HG02623 (cell line): ENCODE measurements at regions not wholly inside any gene's neighbourhood (a gene's known extent, or its start where the extent isn't known, plus 50 kb on each side); places are given as distances from the start of the nearest gene placed in this dataset.

Experiments used
- ATAC-seq: cut with Tn5 transposase; IDR thresholded peaks from one replicate; pipeline ENCODE4 v1.9.1; 2021; ENCODE audit warnings: moderate library complexity; ENCODE audit not compliant: unreplicated experiment

GRCh38 chr2:122152571-122152970 lies 397.1 kb downstream of the TSN start:
- ATAC-seq: no peak

DNA sequence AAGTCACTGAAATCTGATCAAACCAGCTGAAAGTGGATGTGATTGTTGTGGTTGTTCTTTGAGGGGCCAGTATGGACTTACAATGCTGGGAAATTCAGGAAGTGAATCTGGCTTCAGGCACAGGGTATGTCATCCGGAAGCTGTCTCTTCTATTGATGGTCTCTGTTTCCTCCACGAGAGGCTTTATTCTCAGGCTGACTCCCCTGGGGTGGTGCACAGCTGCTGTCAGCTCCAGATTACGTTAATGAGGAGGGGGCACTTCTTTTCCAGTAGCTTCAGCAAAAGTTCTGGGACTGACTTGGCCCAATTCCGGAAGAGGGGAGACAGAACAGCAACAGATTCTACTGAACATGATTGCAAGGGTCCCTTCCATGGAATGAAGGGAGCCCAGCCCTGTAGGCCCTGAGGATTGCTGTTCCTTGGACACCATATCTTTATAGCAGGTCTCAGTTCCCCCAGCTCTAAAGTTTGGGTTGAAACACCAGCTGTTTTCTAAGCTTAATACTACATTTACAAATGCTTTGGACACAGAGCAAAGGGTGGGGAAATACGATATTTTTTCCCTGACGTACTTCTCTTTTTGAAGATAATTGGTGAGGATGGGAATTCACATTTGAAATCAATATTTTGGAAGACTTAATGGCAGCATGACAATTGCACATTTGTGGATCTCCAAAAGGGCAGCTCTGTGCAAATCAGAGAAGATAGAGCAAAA lies 400.9 kb downstream of the TSN start:
- no peak for ATAC-seq

- ATAC-seq: no peak
Measured at GRCh38 chr2:122157158-122157557, 401.7 kb downstream of the TSN start.

DNA sequence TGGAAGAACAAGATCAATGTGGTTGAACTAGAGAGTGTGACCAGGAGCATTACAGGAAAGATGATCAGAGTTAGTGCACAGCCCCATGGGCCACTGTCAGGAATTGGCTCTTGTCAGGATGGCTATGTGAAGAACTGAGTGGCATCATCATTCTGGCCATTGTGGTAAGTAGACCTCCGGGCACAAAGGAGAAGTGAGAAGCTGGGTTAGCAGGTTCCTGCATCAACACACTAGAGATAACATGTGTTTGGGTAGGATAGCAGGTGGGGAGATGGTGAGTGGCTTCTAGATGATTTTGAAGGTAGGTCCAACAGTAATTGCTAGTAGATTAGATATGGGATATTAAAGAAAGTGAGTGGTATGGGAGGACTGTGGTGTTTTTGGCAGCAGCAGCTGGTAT lies 408.2 kb downstream of the TSN start:
- no peak for ATAC-seq

DNA sequence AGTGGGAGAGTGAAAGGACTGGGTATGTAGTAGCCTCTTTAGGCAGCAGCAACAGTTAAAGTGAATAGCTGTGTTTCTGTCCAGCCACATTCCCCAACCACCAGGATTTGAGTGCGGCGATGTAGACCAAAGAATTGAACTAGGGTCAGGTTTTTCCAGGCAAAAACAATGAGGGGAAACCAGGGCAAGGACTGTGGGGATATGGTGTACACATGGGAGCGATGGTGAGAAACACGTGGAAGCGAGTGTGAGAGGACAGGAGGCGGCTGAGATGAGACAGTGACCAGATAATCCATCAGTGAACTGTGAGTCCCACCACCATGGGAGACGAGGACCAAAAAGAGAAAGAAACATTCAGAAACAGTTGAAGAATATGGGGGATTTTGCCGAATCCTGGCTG lies 409.5 kb downstream of the TSN start:
- no peak for ATAC-seq

DNA sequence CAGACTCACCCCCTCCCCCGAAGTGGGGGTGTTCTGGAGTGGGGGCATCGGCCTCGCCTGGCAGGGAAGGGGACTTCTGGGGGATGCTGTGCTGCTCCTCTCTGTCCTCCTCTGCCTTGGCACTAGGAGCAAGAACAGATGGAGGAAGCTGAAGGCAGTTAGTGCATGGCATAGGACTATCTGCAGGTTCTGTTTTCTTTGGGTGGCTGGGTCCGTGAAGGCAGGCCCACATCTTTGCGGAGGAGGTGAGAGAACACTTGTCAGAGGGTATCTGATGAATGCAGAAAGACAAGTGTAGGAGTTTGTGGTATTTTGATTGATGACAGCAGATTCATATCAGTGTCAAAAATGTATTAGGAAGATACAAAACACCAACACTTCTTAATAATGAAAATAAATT lies 411.4 kb downstream of the TSN start:
- ATAC-seq: no peak

- ATAC-seq: no peak
Measured at GRCh38 chr2:122167515-122167914, 412.1 kb downstream of the TSN start.

DNA sequence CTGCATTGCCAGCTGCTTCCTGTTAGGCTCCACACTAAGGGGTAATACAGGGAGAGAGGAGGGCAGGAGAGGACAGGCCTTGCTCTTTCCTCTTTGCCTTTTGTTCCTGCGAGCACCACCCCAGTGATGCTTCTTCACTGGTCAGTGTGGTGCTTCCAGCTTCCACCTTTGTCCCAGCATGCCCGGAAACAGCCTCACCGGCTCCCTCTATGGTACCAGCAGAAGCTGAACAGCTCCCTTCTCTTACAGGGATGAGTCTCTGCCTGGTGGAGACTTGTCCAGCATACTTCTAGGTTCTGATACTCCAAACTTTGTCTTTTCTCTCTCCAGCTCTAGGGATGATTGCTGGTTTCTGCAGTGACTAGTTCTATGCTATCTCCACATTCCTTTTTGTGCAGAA lies 413.3 kb downstream of the TSN start:
- no peak for ATAC-seq

- ATAC-seq: no peak
Measured at GRCh38 chr2:122172812-122173211, 417.4 kb downstream of the TSN start.

- no peak for ATAC-seq
Measured at GRCh38 chr2:122174061-122174460, 418.6 kb downstream of the TSN start.

GRCh38 chr2:122179492-122180165 lies 424.2 kb downstream of the TSN start:
- ATAC-seq: no peak

- ATAC-seq: no peak
Measured at GRCh38 chr2:122180972-122181371, 425.5 kb downstream of the TSN start.

DNA sequence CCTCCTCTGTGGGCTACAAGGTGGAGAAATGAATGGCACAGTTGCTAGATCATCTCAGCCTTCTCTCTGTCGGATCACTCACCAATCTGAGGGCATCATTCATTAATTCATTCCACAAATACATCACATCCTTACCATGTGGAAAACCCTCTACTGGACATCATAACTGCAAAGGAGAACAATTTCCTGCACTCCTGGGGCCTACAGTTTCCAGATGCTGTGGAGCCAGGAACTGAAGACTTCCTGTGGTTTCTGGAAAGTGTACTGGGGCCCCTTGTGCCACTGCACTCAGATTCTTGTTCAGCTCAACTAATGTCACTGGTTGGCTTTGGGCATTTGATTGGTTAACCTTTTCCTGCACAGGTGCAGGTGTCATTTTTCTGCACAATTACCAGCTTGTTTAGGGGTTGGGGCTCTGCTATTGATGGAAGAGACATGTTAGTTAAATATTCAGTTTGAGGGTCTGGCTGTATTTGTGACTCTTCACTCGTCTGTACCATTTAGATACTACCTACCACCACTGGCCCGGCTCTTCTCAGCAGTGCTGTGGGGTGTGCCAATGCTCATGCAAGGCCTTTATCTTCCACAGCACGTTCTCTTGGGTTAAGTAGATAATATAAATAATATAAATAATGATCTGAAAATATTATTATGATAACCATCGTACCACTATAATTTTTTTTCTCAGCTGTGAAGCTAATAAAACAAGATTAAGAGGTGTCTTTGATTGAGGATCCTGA lies 427.3 kb downstream of the TSN start:
- ATAC-seq: no peak

GRCh38 chr2:122183890-122184289 lies 428.4 kb downstream of the TSN start:
- ATAC-seq: no peak

GRCh38 chr2:122186761-122187222 lies 431.3 kb downstream of the TSN start:
- ATAC-seq: no peak

GRCh38 chr2:122191331-122191730 lies 435.9 kb downstream of the TSN start:
- no peak for ATAC-seq

DNA sequence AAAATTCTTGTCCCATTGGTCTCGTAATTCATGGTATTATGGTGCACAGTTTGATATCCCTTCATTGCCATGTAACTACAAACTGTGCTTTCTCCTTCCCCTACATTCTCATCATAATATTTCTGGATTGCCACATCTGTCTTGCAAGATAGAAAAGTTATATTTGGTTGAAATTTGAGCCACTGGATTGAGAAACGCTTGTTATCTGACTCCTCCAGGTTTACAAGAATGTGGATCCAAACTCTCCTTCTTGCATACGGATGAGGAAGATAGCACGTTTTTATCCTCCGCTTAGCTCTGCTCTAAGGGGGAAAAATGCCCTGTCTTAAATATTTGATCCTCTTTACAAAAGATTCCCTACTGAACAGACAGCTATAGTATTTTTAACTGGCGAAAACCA lies 438.2 kb downstream of the TSN start:
- ATAC-seq: no peak

DNA sequence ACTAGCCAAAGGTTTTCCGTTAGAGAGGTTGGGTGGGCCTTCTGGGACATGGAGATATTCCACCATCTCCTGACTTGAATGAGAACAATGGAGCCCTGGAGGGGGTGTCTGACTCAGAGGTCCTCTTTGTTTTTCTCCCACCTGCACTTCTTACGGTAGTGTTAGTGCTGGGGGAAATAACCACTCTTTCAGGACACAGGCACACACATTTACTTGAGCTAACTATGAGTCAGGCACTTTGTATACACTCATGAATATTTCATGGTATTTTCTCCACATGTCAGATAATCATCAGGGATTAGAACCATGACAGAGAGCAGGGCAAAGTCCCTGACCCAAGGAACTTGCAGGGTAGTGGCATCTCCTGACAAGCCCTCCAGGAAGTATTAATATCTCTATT lies 439.1 kb downstream of the TSN start:
- ATAC-seq: no peak

DNA sequence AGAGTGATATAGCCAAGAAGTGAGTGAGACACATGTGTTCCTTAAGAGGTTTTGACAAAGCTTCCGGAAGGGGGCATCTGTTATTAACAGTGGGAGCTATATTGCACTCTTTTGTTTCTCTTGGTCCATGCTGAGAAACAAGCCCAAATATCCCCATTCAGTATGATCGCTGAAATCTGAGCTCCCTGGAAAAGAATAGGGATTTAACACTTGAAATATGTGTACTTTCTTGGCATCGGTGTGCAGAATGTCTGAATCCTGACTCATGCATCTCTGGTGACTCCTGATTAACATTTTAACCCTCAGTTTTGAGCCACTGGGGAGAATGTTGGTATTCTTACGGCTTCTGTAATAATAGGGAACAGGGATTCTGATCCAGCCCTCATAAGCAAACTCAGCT lies 448.1 kb downstream of the TSN start:
- no peak for ATAC-seq

DNA sequence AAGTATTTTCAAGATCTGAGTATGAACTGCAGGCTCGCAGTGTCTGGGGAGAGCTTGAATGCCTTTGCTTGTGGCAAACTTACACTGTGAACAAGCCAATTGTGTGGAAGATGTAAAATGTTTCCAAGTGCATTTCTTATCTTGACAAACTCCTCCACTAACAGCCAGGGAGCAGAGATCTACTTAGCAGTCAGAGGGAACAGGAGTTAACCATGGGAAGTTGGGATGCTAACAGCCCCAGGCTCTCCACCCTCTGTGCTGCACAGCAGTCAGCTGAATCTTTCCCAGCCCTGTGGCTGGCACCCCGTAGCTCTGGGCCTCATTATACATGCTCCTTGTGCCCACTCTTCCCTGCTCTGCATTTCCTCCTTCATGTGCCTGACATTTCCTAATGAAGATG lies 450.2 kb downstream of the TSN start:
- ATAC-seq: no peak

GRCh38 chr2:122206101-122206500 lies 450.6 kb downstream of the TSN start:
- no peak for ATAC-seq

GRCh38 chr2:122209377-122209776 lies 453.9 kb downstream of the TSN start:
- no peak for ATAC-seq
